ENCODE measurements at regions not wholly inside any gene's neighbourhood (a gene's known extent, or its start where the extent isn't known, plus 50 kb on each side); places are given as distances from the start of the nearest gene placed in this dataset.

- DNase-seq = peak; percentile 50
Measured at GRCh38 chr4:28548594-28548993, 1688.0 kb downstream of the STIM2 start.

- DNase-seq = peak; percentile 4
Measured at GRCh38 chr4:28555866-28556265, 1695.2 kb downstream of the STIM2 start.

- DNase-seq = no peak
Measured at GRCh38 chr4:28557755-28558154, 1697.1 kb downstream of the STIM2 start.

DNA sequence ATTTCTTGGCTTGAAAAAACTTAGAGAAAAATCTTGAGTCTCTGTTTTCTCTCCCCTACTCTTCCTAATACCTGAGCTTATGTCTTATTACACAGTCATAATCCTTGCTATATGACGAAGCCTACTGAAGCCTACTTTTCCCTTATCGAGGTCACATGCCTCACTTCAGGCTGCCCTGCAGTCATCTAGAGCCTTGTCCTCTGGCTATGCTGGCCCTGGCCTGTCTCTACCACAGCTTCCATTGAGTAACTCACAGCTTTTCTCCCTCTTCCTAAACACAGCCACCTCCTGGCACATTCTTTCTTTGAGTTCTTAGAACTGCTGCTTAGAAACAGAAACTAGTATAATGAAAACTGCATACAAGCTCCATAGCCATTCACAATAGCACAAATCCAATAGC lies 1698.3 kb downstream of the STIM2 start:
- no peak for DNase-seq

- no peak for DNase-seq
Measured at GRCh38 chr4:28562913-28563312, 1702.3 kb downstream of the STIM2 start.

- no peak for DNase-seq
Measured at GRCh38 chr4:28565396-28565795, 1704.8 kb downstream of the STIM2 start.

DNA sequence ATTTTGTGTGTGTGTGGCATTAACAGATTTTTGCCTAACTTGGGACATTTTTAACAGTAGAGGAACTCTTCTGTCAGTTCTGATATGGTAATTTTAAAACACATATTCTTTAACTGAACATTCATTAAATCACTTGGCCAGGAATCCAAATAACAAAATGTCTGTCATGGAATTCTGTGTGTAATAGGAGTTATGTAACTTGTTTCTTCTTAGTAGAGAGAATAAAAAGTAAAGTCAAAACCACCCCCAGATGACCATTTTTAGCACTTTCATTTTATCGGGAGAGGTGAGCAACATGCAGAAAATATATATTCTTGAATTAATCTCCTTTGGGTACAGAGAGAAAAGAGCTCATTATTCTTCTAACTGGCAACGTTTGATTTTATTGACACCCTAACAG lies 1740.3 kb downstream of the STIM2 start:
- no peak for DNase-seq

GRCh38 chr4:28621591-28621990 lies 1761.0 kb downstream of the STIM2 start:
- DNase-seq = no peak

- no peak for DNase-seq
Measured at GRCh38 chr4:28636971-28637370, 1776.3 kb downstream of the STIM2 start.

DNA sequence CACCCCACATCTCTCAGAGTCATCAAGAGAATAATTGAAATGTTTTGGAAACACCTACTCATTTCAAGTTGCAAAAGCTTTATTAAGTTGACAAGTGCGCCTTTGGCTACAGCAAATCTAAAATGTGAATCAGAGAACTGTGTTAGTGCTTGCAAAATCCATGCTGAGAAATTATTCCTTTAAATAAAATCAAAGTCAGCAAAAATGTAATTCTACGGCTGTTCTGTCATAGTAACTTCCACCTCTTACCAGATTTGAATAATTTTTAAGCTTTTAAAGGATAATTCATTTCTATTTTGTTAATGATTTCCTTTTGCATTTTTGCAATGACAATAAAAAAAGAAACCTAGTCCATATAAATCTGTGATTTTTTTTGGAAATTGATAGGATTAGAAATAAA lies 1779.1 kb downstream of the STIM2 start:
- no peak for DNase-seq

- DNase-seq = no peak
Measured at GRCh38 chr4:28654618-28655017, 1794.0 kb downstream of the STIM2 start.

- DNase-seq = no peak
Measured at GRCh38 chr4:28665306-28665705, 1804.7 kb downstream of the STIM2 start.

DNA sequence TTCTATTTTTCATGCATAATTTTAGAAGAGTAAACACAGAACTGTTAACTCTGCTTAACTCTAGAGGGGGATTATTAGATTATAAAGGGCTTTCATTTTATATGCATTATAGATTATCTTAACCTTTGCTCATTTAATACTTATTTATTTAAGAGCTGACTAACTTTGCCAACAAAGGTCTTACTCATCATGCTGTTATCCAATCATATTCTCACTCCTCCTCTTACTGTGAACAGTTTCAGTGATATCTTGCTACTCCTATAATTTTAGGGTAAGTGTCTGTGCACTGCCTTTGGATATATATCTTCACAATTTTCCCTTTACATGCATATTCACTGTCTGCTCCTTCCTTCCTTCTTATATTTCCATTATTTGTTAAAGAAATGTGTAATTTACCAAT lies 1814.9 kb downstream of the STIM2 start:
- no peak for DNase-seq

DNA sequence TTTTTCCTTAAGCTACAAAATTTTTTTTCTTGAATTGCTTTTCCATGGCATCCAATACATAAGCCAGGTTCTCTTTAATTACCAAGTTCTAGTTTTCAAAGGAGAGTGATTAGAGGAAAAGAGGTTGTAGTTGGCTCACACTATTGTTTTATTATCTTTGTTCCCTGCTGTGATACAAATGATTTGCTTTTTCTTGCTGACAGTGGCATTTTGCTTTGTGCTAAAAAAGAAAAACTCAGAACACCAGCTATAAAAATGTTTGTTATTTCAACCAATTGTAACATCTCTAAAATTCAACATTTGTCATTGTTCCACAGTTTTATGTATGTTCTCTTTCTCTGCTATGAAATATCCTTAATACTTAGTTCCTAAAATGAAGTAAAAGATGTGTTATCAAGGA lies 1817.2 kb downstream of the STIM2 start:
- DNase-seq = no peak

DNA sequence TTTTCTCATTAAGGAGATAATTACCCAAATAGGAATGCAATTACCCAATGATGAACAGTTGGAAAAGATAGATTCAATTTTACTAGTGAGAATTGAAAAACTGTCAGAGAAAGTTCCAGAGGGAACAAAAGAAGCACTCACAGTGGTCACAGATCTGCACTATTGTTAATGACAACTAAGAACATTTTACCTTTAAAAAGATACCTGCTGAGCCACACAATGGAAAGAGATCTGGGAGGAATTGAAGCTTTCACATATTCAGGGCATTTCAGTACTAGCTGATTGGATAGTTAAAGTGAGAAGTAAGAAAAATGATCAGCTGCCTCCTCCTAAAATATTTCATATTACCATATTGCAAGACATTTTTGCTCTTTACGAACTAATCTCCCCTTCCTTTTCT lies 1822.2 kb downstream of the STIM2 start:
- no peak for DNase-seq

- DNase-seq = peak; percentile 13
Measured at GRCh38 chr4:28686618-28687017, 1826.0 kb downstream of the STIM2 start.

DNA sequence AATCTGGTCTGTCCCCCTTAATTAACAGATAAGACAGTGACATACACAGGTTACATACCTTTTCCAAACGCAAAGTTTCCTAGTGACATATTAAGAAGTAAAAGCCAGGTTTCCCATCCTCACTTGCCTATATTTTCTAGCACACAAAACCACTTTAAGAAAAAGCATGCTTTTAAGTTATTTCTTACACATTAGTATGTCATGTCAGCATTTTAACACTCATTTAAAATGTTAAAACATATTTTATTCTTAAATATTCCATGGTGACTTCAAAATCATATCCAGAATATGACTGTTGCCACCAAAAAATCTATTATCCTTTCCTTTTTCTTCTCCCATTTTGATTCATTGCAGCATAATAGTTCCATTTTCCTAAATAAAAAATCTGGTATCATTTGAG lies 1830.2 kb downstream of the STIM2 start:
- DNase-seq = no peak

- DNase-seq = no peak
Measured at GRCh38 chr4:28702571-28702970, 1841.9 kb downstream of the STIM2 start.

DNA sequence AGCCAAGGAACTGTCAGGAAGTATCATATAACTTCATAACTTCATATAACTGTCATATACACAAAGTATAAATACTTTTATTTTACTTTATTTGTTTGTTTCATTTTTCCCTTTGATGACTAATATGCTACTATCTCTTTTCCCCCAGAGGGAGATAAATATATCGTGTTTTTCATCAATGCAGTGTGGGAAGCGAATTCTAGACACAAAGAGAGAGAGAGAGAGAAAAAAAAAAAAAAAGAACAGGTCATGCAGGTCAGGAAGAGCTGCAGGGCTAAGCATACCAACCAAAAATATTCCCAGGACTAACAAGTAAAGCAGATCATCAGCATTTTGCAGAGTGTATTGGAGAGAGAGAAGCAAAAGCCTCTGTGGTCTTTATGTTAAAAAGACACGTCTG lies 1849.2 kb downstream of the STIM2 start:
- DNase-seq = no peak

DNA sequence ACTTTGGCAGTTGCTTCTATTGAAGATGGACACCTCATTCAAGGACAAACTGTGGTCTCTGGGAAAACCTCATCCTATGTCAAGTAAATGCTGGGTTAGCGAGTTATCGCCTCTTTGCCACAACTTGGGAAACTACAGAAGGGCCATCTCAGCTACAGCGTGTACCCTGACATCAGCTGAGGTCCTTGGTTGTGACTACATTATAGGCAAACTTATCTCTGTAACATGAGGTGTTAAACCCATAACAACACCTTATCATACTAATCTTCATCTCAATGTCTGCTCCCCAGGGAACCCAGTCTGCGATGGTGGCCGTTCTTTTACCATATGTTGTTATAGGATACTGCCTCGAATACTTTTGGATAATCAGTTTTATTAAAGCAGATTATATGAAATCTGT lies 1862.7 kb downstream of the STIM2 start:
- DNase-seq = no peak

GRCh38 chr4:28724239-28724638 lies 1863.6 kb downstream of the STIM2 start:
- no peak for DNase-seq

DNA sequence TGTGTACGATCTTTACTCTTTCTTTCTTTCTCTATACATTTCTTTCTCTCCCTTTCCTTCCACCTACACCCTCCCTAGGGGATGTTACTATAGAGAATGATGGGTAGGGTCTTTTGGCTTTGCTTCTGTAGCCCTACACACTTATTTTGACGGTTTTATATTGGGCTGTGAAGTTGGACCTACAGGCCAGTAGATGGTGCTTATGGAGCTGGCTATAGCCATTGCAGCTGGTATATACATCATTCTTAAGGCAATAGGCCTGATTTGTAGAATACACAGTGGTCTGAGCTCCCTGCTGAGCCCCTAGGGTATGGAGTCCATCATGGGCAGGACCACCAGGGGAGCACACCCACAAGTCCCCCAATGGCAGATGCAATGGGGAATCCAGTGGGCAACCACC lies 1869.7 kb downstream of the STIM2 start:
- DNase-seq = no peak

- DNase-seq = no peak
Measured at GRCh38 chr4:28744066-28744465, 1883.4 kb downstream of the STIM2 start.

GRCh38 chr4:28754376-28754775 lies 1893.7 kb downstream of the STIM2 start:
- no peak for DNase-seq

GRCh38 chr4:28755081-28755480 lies 1894.4 kb downstream of the STIM2 start:
- no peak for DNase-seq

GRCh38 chr4:28759064-28759463 lies 1898.4 kb downstream of the STIM2 start:
- no peak for DNase-seq
